HCT116 (cell line): ENCODE measurements at regions not wholly inside any gene's neighbourhood (a gene's known extent, or its start where the extent isn't known, plus 50 kb on each side); places are given as distances from the start of the nearest gene placed in this dataset.

Source experiments
- ATAC-seq: fragments of 200-7000 bp; cut with Tn5 transposase; 2 replicates; pipeline ENCODE4 v1.9.1; 2020; ENCODE audit warnings: mild to moderate bottlenecking, moderate library complexity
- BruUV-seq: library from RNA; stranded (reverse); fragments of 400-500 nt; replicated peaks from 2 replicates; lab custom pipeline; 2021; lab: Mats Ljungman, UMichigan
- CTCF ChIA-PET: fragments of 300-600 bp; sonication (Branson Sonifier 250); formaldehyde crosslinking; loops from one replicate; lab custom pipeline; 2021; ENCODE audit warnings: antibody characterized with exemption; lab: Charles Lee
- POLR2A ChIA-PET: fragments of 300-600, 350-600 bp; sonication (Branson Sonifier 250); formaldehyde crosslinking; loops from one replicate; lab custom pipeline; 2021; ENCODE audit warnings: antibody characterized with exemption; lab: Charles Lee
- RAD21 ChIA-PET, 2 experiments: fragments of 300-600 bp; sonication (Branson Sonifier 250); formaldehyde crosslinking; loops; one replicate each; lab custom pipeline; 2023; ENCODE audit warnings: low total read pairs in 2 of 2; ENCODE audit not compliant: uncharacterized antibody in 2 of 2, unreplicated experiment in 2 of 2, low non-redundant PET in 1 of 2; lab: Charles Lee
- DNase-seq: peaks from one replicate; pipeline ENCODE4 v3.0.0-alpha.2; 2010; ENCODE audit warnings: low read depth, low spot score
- H2AFZ ChIP-seq: fragments of 200-600 bp; shearing (Covaris generic), sonication (generic); 2 replicates; pipeline ENCODE4 v1.6.1; 2017; ENCODE audit warnings: low read depth, mixed run types, mixed read lengths, antibody characterized with exemption, low read length; ENCODE audit not compliant: poor library complexity, severe bottlenecking
- H3K27ac ChIP-seq: 2 replicates; pipeline ENCODE4 v1.5.1; 2012; ENCODE audit warnings: low read depth, low read length
- H3K27me3 ChIP-seq: fragments of 200-600 bp; sonication (generic); 2 replicates; pipeline ENCODE4 v1.6.1; 2016; ENCODE audit warnings: mixed run types, low read length, mixed read lengths; ENCODE audit not compliant: insufficient read depth
- H3K36me3 ChIP-seq, 2 experiments: fragments of 200-500 bp in 1 of 2; fragments of 200-600 bp in 1 of 2; sonication (Bioruptor generic) in 1 of 2; sonication (generic) in 1 of 2; 2 replicates each; pipeline versions ENCODE4 v1.5.1 to v1.6.1; 2014 to 2016; ENCODE audit warnings: low read length in 2 of 2, inconsistent platforms in 1 of 2, mixed read lengths in 1 of 2, mixed run types in 1 of 2; ENCODE audit not compliant: insufficient read depth in 2 of 2, control insufficient read depth in 1 of 2
- H3K4me1 ChIP-seq, 2 experiments: fragments of 200-600 bp in 1 of 2; sonication (generic) in 1 of 2; 2 replicates each; pipeline versions ENCODE4 v1.5.1 to v1.6.1; 2012 to 2017; ENCODE audit warnings: low read length in 2 of 2, inconsistent platforms in 1 of 2, mild to moderate bottlenecking in 1 of 2, mixed read lengths in 1 of 2, mixed run types in 1 of 2, moderate library complexity in 1 of 2; ENCODE audit not compliant: insufficient read depth in 2 of 2, control insufficient read depth in 1 of 2
- H3K4me2 ChIP-seq: fragments of 200-600 bp; sonication (generic); 2 replicates; pipeline ENCODE4 v1.6.1; 2017; ENCODE audit warnings: mixed run types, low read length, mixed read lengths
- H3K4me3 ChIP-seq, 2 experiments: fragments of 200-600 bp in 1 of 2; sonication (generic) in 1 of 2; replicated peaks in 1 of 2; 2 replicates each; pipeline ENCODE4 v1.5.1; 2011 to 2016; ENCODE audit warnings: low read length in 2 of 2, control low read depth in 1 of 2, low read depth in 1 of 2, mild to moderate bottlenecking in 1 of 2, mixed read lengths in 1 of 2, mixed run types in 1 of 2
- H3K79me2 ChIP-seq: fragments of 200-600 bp; sonication (generic); 2 replicates; pipeline ENCODE4 v1.6.1; 2017; ENCODE audit warnings: mild to moderate bottlenecking, mixed run types, low read length, moderate library complexity, mixed read lengths; ENCODE audit not compliant: insufficient read depth
- H3K9ac ChIP-seq: fragments of 200-600 bp; sonication (generic); 2 replicates; pipeline ENCODE4 v1.6.1; 2016; ENCODE audit warnings: low read length, mixed read lengths
- H3K9me2 ChIP-seq: fragments of 200-600 bp; sonication (generic), shearing (Covaris generic); 2 replicates; pipeline ENCODE4 v1.6.1; 2017; ENCODE audit warnings: mixed run types, mild to moderate bottlenecking, moderate library complexity; ENCODE audit not compliant: insufficient read depth
- H3K9me3 ChIP-seq, 2 experiments: fragments of 200-500 bp in 1 of 2; fragments of 200-600 bp in 1 of 2; sonication (Bioruptor generic) in 1 of 2; sonication (generic) in 1 of 2; 2 replicates each; pipeline ENCODE4 v1.6.1; 2014 to 2017; ENCODE audit warnings: low read length in 2 of 2, mixed read lengths in 2 of 2, inconsistent platforms in 1 of 2, low read depth in 1 of 2, mild to moderate bottlenecking in 1 of 2, mixed run types in 1 of 2, moderate library complexity in 1 of 2; ENCODE audit not compliant: control insufficient read depth in 1 of 2, insufficient read depth in 1 of 2
- H4K20me1 ChIP-seq: fragments of 200-600 bp; sonication (generic), shearing (Covaris generic); 2 replicates; pipeline ENCODE4 v1.6.1; 2017; ENCODE audit warnings: mixed run types, mild to moderate bottlenecking, moderate library complexity; ENCODE audit not compliant: insufficient read depth
- ATF3 ChIP-seq: IDR thresholded peaks from 2 replicates; pipeline ENCODE4 v1.6.1; 2012
- CEBPB ChIP-seq: IDR thresholded peaks from 2 replicates; pipeline ENCODE4 v1.6.1; 2012; ENCODE audit warnings: low read depth
- EGR1 ChIP-seq: IDR thresholded peaks from 2 replicates; pipeline ENCODE4 v1.6.1; 2012; ENCODE audit warnings: low read depth
- ELF1 ChIP-seq: IDR thresholded peaks from 2 replicates; pipeline ENCODE4 v1.6.1; 2012; ENCODE audit warnings: low read depth, borderline replicate concordance
- EZH2phosphoT487 ChIP-seq: fragments of 200-600 bp; IDR thresholded peaks from 2 replicates; pipeline ENCODE4 v1.6.1; 2018; ENCODE audit warnings: antibody characterized with exemption, borderline replicate concordance
- FOSL1 ChIP-seq: IDR thresholded peaks from 2 replicates; pipeline ENCODE4 v1.6.1; 2012; ENCODE audit warnings: low read depth
- JUND ChIP-seq: IDR thresholded peaks from 2 replicates; pipeline ENCODE4 v1.6.1; 2012
- RAD21 ChIP-seq: IDR thresholded peaks from 2 replicates; pipeline ENCODE4 v1.6.1; 2012; ENCODE audit warnings: low read depth, mild to moderate bottlenecking
- REST ChIP-seq: IDR thresholded peaks from 2 replicates; pipeline ENCODE4 v1.6.1; 2012; ENCODE audit warnings: low read depth
- SIN3A ChIP-seq: IDR thresholded peaks from 2 replicates; pipeline ENCODE4 v1.6.1; 2012; ENCODE audit warnings: low read depth
- YY1 ChIP-seq: IDR thresholded peaks from 2 replicates; pipeline ENCODE4 v1.6.1; 2011; ENCODE audit warnings: low read length, low read depth, moderate library complexity, mild to moderate bottlenecking; ENCODE audit not compliant: insufficient replicate concordance; ENCODE audit errors: extremely low read depth
- ZBTB33 ChIP-seq: IDR thresholded peaks from 2 replicates; pipeline ENCODE4 v1.6.1; 2011; ENCODE audit warnings: mild to moderate bottlenecking, low read length, moderate library complexity; ENCODE audit not compliant: insufficient replicate concordance; ENCODE audit errors: extremely low read depth
- ZFX ChIP-seq: fragments of 450-650 bp; IDR thresholded peaks from 2 replicates; pipeline ENCODE4 v1.6.1; 2017
- ZNF274 ChIP-seq: fragments of 200-500 bp; sonication (Bioruptor generic); IDR thresholded peaks from 2 replicates; pipeline ENCODE4 v1.6.1; 2014; ENCODE audit warnings: mild to moderate bottlenecking, low read depth, low read length, inconsistent platforms
- intact Hi-C: fragments of 100-400 bp; cut with micrococcal nuclease; formaldehyde crosslinking; loops from 2 replicates; pipeline ENCODE4 v1.10.0; 2022

GRCh38 chr16:60367739-60368138, 1633.6 kb upstream of the GOT2 start:
- peaks cover 8 to 21% of the 10 kb centered on the region in 2 experiments; a peak in 2 of 4 replicates for H3K9me3 ChIP-seq
- H3K27me3 ChIP-seq: no peaks in the 10 kb centered on the region
- no peak for DNase-seq
- no peak overlapping the region for H3K27ac ChIP-seq
- no peaks in the 10 kb centered on the region for H4K20me1 ChIP-seq
- intact Hi-C loops: no loop called here
- no peak overlapping the region for H3K4me3 ChIP-seq
- TF ChIP-seq FOSL1: no peak
- TF ChIP-seq, all 23 proteins: peak for 0
- RAD21 ChIA-PET: no interaction called here
- POLR2A ChIA-PET: no interaction called here
- H3K9ac ChIP-seq: no peak overlapping the region
- no peak for ATAC-seq
- no peaks in the 10 kb centered on the region for H3K4me1 ChIP-seq
- BruUV-seq: no TSS peak
- H3K9me2 ChIP-seq: no peaks in the 10 kb centered on the region
- CTCF ChIA-PET: no interaction called here
- H3K4me2 ChIP-seq: no peak overlapping the region
- no peaks in the 10 kb centered on the region for H3K79me2 ChIP-seq
- no peak overlapping the region for H2AFZ ChIP-seq
- no peaks in the 10 kb centered on the region for H3K36me3 ChIP-seq

GRCh38 chr16:60363566-60363965, 1629.5 kb upstream of the GOT2 start:
- Histone ChIP-seq H4K20me1 (no peaks in the 10 kb centered on the region), H3K4me2 (no peak overlapping the region), H3K27ac (no peak overlapping the region), H3K79me2 (no peaks in the 10 kb centered on the region), H3K9me2 (no peaks in the 10 kb centered on the region), H2AFZ (no peak overlapping the region), H3K36me3 (no peaks in the 10 kb centered on the region), H3K9me3 (peaks cover 8 to 33% of the 10 kb centered on the region in 2 experiments; a peak in 2 of 4 replicates), H3K9ac (no peak overlapping the region), H3K4me1 (no peaks in the 10 kb centered on the region), H3K4me3 (no peak overlapping the region), H3K27me3 (no peaks in the 10 kb centered on the region)
- intact Hi-C loops: no loop called here
- CTCF ChIA-PET: no interaction called here
- DNase-seq (no peak), ATAC-seq (no peak)
- BruUV-seq: no TSS peak
- POLR2A ChIA-PET: no interaction called here
- RAD21 ChIA-PET: no interaction called here
- TF ChIP-seq RAD21 (no peak), JUND (no peak), FOSL1 (no peak), ZBTB33 (no peak), ZNF274 (no peak), EGR1 (no peak), ZFX (no peak), CEBPB (no peak), ELF1 (no peak), EZH2phosphoT487 (no peak), SIN3A (no peak), REST (no peak), YY1 (no peak), ATF3 (no peak)
